H9 (cell line): ENCODE measurements at regions not wholly inside any gene's neighbourhood (a gene's known extent, or its start where the extent isn't known, plus 50 kb on each side); places are given as distances from the start of the nearest gene placed in this dataset.
A peak's percentile ranks its signal among the peaks of the same experiment; 100 is the strongest.

Experiments
- DNase-seq: peaks from one replicate; pipeline ENCODE4 v3.0.0-alpha.2; 2017
- H2AFZ ChIP-seq: one replicate; pipeline ENCODE4 v1.6.1; 2013; ENCODE audit warnings: mild to moderate bottlenecking, low read length, control low read depth, moderate library complexity
- H2AK5ac ChIP-seq: 2 replicates; pipeline ENCODE4 v1.6.1; 2013; ENCODE audit warnings: low read length, control low read depth, mixed read lengths; ENCODE audit not compliant: insufficient read length
- H2BK120ac ChIP-seq: one replicate; pipeline ENCODE4 v1.6.1; 2013; ENCODE audit warnings: low read depth, mild to moderate bottlenecking, low read length, control low read depth, inconsistent platforms; ENCODE audit not compliant: poor library complexity, severe bottlenecking
- H2BK12ac ChIP-seq: 2 replicates; pipeline ENCODE4 v1.6.1; 2013; ENCODE audit warnings: low read length, control low read depth, mixed read lengths, low read depth; ENCODE audit not compliant: insufficient read length
- H2BK15ac ChIP-seq: 2 replicates; pipeline ENCODE4 v1.6.1; 2013; ENCODE audit warnings: low read depth, low read length, control low read depth
- H2BK20ac ChIP-seq: one replicate; pipeline ENCODE4 v1.6.1; 2013; ENCODE audit warnings: low read depth, mild to moderate bottlenecking, low read length, control low read depth, inconsistent platforms; ENCODE audit not compliant: poor library complexity, severe bottlenecking
- H2BK5ac ChIP-seq: 2 replicates; pipeline ENCODE4 v1.6.1; 2013; ENCODE audit warnings: low read length, control low read depth, mixed read lengths; ENCODE audit not compliant: insufficient read length
- H3K14ac ChIP-seq: 2 replicates; pipeline ENCODE4 v1.6.1; 2013; ENCODE audit warnings: low read length, control low read depth; ENCODE audit not compliant: insufficient read depth
- H3K18ac ChIP-seq: 2 replicates; pipeline ENCODE4 v1.6.1; 2013; ENCODE audit warnings: low read depth, mild to moderate bottlenecking, mixed read lengths, low read length, control low read depth; ENCODE audit not compliant: insufficient read length
- H3K23ac ChIP-seq: 2 replicates; pipeline ENCODE4 v1.6.1; 2013; ENCODE audit warnings: low read length, control low read depth, mixed read lengths, low read depth; ENCODE audit not compliant: insufficient read length
- H3K23me2 ChIP-seq: 2 replicates; pipeline ENCODE4 v1.6.1; 2013; ENCODE audit warnings: low read depth, mild to moderate bottlenecking, mixed read lengths, low read length, control low read depth; ENCODE audit not compliant: insufficient read length, poor library complexity, severe bottlenecking
- H3K27ac ChIP-seq: 2 replicates; pipeline ENCODE4 v1.5.1; 2013; ENCODE audit warnings: low read length, control low read depth, mixed read lengths, low read depth; ENCODE audit not compliant: insufficient read length
- H3K27me3 ChIP-seq: 2 replicates; pipeline ENCODE4 v1.6.1; 2013; ENCODE audit warnings: low read length, control low read depth, inconsistent platforms; ENCODE audit not compliant: insufficient read depth
- H3K4ac ChIP-seq: 2 replicates; pipeline ENCODE4 v1.6.1; 2013; ENCODE audit warnings: low read depth, mild to moderate bottlenecking, control low read depth, inconsistent platforms, low read length, moderate library complexity
- H3K4me1 ChIP-seq: 2 replicates; pipeline ENCODE4 v1.6.1; 2013; ENCODE audit warnings: low read length, control low read depth, inconsistent platforms; ENCODE audit not compliant: insufficient read depth
- H3K4me2 ChIP-seq: 2 replicates; pipeline ENCODE4 v1.6.1; 2013; ENCODE audit warnings: low read length, control low read depth, mixed read lengths; ENCODE audit not compliant: insufficient read length, insufficient read depth
- H3K56ac ChIP-seq: 2 replicates; pipeline ENCODE4 v1.6.1; 2013; ENCODE audit warnings: low read depth, mild to moderate bottlenecking, mixed read lengths, low read length, control low read depth; ENCODE audit not compliant: insufficient read length
- H3K79me1 ChIP-seq: 2 replicates; pipeline ENCODE4 v1.6.1; 2013; ENCODE audit warnings: low read depth, mild to moderate bottlenecking, moderate library complexity, low read length, control low read depth, inconsistent platforms; ENCODE audit not compliant: insufficient read depth, poor library complexity, severe bottlenecking
- H3K79me2 ChIP-seq: 2 replicates; pipeline ENCODE4 v1.6.1; 2013; ENCODE audit warnings: low read length, control low read depth, inconsistent platforms; ENCODE audit not compliant: insufficient read depth
- H3K9ac ChIP-seq: 2 replicates; pipeline ENCODE4 v1.6.1; 2013; ENCODE audit warnings: low read length, control low read depth, mixed read lengths; ENCODE audit not compliant: insufficient read length; ENCODE audit errors: extremely low read depth
- H3K9me3 ChIP-seq: one replicate; pipeline ENCODE4 v1.6.1; 2013; ENCODE audit warnings: low read depth, low read length, inconsistent platforms; ENCODE audit not compliant: control insufficient read depth
- H3T11ph ChIP-seq: one replicate; pipeline ENCODE4 v1.6.1; 2013; ENCODE audit warnings: mild to moderate bottlenecking, low read length, control low read depth, inconsistent platforms
- H4K20me1 ChIP-seq: one replicate; pipeline ENCODE4 v1.6.1; 2013; ENCODE audit not compliant: control insufficient read depth, insufficient read length, insufficient read depth
- H4K5ac ChIP-seq: 2 replicates; pipeline ENCODE4 v1.6.1; 2013; ENCODE audit warnings: low read depth, mild to moderate bottlenecking, mixed read lengths, low read length, control low read depth; ENCODE audit not compliant: insufficient read length
- H4K8ac ChIP-seq: replicated peaks from 2 replicates; pipeline ENCODE4 v1.6.1; 2013; ENCODE audit warnings: low read length, control low read depth, mixed read lengths, low read depth; ENCODE audit not compliant: insufficient read length
- H4K91ac ChIP-seq: 2 replicates; pipeline ENCODE4 v1.6.1; 2013; ENCODE audit warnings: low read depth, mild to moderate bottlenecking, moderate library complexity, mixed read lengths, low read length, control low read depth; ENCODE audit not compliant: insufficient read length
- H3K27ac Mint-ChIP-seq, 3 experiments: 2 replicates in 2 of 3; 3 replicates in 1 of 3; pipeline ENCODE4 v1.8.0; 2020 to 2021; ENCODE audit warnings: mixed read lengths in 3 of 3, mild to moderate bottlenecking in 1 of 3, moderate library complexity in 1 of 3
- H3K27me3 Mint-ChIP-seq: 2 replicates; pipeline ENCODE4 v1.8.0; 2021; ENCODE audit warnings: low read depth, mild to moderate bottlenecking, moderate library complexity, mixed read lengths
- H3K36me3 Mint-ChIP-seq, 3 experiments: 2 replicates in 2 of 3; 3 replicates in 1 of 3; pipeline ENCODE4 v1.8.0; 2020 to 2021; ENCODE audit warnings: low read depth in 3 of 3, mixed read lengths in 3 of 3; ENCODE audit not compliant: insufficient read depth in 1 of 3
- H3K4me1 Mint-ChIP-seq, 2 experiments: 2 replicates each; pipeline ENCODE4 v1.8.0; 2020; ENCODE audit warnings: mixed read lengths in 2 of 2
- H3K4me3 Mint-ChIP-seq, 2 experiments: 2 replicates in 1 of 2; 3 replicates in 1 of 2; pipeline ENCODE4 v1.8.0; 2020 to 2021; ENCODE audit warnings: mild to moderate bottlenecking in 2 of 2, mixed read lengths in 2 of 2, moderate library complexity in 1 of 2
- H3K9me3 Mint-ChIP-seq, 2 experiments: 2 replicates in 1 of 2; 3 replicates in 1 of 2; pipeline ENCODE4 v1.8.0; 2020; ENCODE audit warnings: mild to moderate bottlenecking in 2 of 2, mixed read lengths in 2 of 2, moderate library complexity in 1 of 2
- WGBS: extraction: QIAGEN DNeasy Blood & Tissue Kit; methylation state at CpG from one replicate; pipeline ENCODE4 v1.1.7; 2013; ENCODE audit warnings: missing lambda C conversion rate, low lambda C conversion rate, mixed read lengths; ENCODE audit not compliant: insufficient read length; ENCODE audit errors: extremely low coverage; 5-methylcytosine and 5-hydroxymethylcytosine counted together
- TF ChIP-seq, protein P1 (sequence below): fragments of 200-600 bp; sonication (generic); conservative IDR thresholded peaks from 3 replicates; pipeline ENCODE4 v1.8.0; 2021; ENCODE audit warnings: antibody characterized with exemption, mild to moderate bottlenecking

DNA sequence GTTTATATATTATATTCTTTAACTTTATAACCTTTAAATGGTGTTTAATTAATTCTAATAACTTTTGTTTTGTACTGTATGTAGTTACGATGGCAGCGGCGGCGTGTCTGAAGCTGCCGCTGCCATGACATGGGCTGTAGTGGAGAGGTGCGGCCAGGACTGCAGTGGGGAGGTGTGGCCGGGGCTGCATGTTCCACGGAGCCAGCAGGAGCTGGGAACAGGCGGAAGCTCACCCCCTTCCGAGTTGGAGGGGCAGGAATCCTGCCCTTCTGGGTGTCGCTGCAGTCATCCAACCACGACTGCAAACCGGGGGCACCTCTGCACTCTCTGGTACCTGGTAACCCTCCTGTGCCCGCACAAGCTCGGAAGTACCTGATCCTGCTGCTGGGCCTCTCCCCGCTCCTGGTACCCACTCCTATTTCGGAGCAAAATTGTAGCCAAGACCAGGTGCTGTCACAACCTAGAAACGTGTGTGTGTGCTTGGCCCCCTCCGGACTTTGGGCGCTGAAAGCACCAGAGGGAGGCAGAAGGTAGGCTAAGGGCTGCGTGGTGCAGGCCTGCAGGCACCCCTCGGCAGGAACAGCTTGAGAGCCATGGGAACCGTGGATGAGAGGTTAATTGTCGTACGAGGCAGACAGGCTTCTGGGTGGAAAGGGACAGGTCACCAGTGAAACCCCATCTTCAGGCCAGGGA, 1329.7 kb upstream of the SLC39A10 start:
- Histone ChIP-seq H3K79me1 (no peaks in the 10 kb centered on the region), H4K20me1 (no peaks in the 10 kb centered on the region), H2BK15ac (no peak overlapping the region), H2AK5ac (no peak overlapping the region), H3T11ph (no peak overlapping the region), H3K23ac (no peak overlapping the region), H2BK120ac (no peak overlapping the region), H3K23me2 (no peaks in the 10 kb centered on the region), H3K14ac (no peak overlapping the region), H3K4me1 (no peaks in the 10 kb centered on the region), H3K9me3 (no peaks in the 10 kb centered on the region), H3K56ac (no peak overlapping the region), H2BK20ac (no peak overlapping the region), H2BK12ac (no peak overlapping the region), H3K79me2 (no peaks in the 10 kb centered on the region), H3K9ac (no peak overlapping the region), H4K91ac (no peak overlapping the region), H4K5ac (no peak overlapping the region), H3K27ac (no peak overlapping the region), H3K27me3 (no peaks in the 10 kb centered on the region), H3K18ac (no peak overlapping the region), H2BK5ac (no peak overlapping the region), H4K8ac (no peak overlapping the region), H3K4me2 (no peak overlapping the region), H3K4ac (no peak overlapping the region), H2AFZ (no peak overlapping the region)
- Mint-ChIP-seq H3K27ac (no peak overlapping the region), H3K9me3 (peaks cover 0 to 4% of the 10 kb centered on the region in 2 experiments; a peak in 1 of 5 replicates), H3K4me3 (no peak overlapping the region), H3K27me3 (no peaks in the 10 kb centered on the region), H3K36me3 (no peaks in the 10 kb centered on the region; a peak in 1 of 7 replicates), H3K4me1 (no peaks in the 10 kb centered on the region)
- DNase-seq = peak; percentile 27
- TF ChIP-seq, protein P1, sequence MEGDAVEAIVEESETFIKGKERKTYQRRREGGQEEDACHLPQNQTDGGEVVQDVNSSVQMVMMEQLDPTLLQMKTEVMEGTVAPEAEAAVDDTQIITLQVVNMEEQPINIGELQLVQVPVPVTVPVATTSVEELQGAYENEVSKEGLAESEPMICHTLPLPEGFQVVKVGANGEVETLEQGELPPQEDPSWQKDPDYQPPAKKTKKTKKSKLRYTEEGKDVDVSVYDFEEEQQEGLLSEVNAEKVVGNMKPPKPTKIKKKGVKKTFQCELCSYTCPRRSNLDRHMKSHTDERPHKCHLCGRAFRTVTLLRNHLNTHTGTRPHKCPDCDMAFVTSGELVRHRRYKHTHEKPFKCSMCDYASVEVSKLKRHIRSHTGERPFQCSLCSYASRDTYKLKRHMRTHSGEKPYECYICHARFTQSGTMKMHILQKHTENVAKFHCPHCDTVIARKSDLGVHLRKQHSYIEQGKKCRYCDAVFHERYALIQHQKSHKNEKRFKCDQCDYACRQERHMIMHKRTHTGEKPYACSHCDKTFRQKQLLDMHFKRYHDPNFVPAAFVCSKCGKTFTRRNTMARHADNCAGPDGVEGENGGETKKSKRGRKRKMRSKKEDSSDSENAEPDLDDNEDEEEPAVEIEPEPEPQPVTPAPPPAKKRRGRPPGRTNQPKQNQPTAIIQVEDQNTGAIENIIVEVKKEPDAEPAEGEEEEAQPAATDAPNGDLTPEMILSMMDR = no peak
- WGBS = no CpG with 5 or more reads among the region's 25 CpGs
